ENCODE measurements at regions not wholly inside any gene's neighbourhood (a gene's known extent, or its start where the extent isn't known, plus 50 kb on each side); places are given as distances from the start of the nearest gene placed in this dataset.

- DNase-seq: no peak
Measured at GRCh38 chr14:51552768-51553404, 98.8 kb upstream of the FRMD6 start.

DNA sequence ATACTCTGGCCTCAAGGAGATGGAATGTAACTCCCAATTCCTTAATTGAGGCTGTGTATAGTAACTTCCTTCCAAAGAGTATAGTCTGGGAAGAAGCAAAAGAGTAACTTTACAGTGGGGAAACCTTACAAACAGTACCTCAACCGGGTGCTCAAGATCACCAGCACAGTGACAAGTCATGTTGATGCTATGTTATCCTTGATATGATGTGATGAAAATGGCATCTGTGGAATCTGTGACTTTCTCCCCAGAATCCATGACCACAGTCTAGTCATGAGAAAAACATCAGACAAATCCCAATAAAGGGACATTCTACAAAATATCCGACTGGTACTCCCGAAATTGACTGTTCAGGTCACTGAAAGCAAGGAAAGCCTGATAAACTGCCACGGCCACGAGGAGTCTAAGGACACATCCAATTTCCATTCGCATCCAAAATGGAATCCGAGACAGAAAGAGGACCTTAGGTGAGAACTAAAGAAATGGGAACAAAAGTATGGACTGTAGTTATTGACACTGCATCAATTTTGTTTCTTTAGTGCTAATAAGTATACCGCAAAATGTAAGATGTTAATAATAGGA, 97.3 kb upstream of the FRMD6 start:
- peak; percentile 38 for DNase-seq

GRCh38 chr14:51554953-51555352, 96.8 kb upstream of the FRMD6 start:
- DNase-seq: peak; percentile 3

DNA sequence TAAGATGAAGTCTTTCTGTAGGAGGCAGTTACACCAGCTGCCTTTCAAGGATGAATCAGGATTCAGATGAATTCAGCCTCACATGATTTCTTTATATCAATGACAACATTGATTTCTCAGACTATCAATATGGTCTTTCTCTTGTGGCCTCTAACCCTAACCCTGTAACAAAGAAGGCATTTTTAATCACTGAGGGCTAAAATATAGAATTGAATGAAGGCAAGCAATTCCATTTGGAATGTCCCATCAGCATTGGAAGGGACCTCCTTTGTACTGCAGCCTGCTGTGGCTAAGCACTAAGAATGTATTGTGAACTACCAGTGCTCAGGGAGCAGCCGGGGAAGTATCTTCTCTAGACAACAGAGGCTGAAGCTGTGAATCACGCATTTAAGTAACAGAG, 90.6 kb upstream of the FRMD6 start:
- no peak for DNase-seq

DNA sequence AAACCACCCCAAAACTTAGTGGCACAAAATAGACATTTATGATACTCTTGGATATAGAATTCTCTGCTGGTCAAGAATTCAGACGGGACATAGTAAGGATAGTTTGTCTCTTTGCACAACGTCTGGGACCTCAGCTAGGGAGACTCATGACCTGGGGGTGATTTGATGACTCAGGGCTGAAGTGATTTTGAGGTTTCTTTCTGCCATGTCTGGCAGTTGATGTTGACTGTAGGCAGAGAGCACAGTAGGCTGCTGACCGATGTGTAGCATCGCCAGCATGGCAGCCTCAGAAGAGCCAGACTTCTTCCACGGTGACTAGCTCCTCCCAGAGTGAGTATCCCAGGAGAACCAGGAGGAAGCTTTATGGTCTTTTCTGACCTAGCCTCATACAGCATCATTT, 88.9 kb upstream of the FRMD6 start:
- peak; percentile 10 for DNase-seq

- no peak for DNase-seq
Measured at GRCh38 chr14:51563560-51563959, 88.2 kb upstream of the FRMD6 start.

GRCh38 chr14:51564460-51564859, 87.2 kb upstream of the FRMD6 start:
- no peak for DNase-seq

GRCh38 chr14:51564986-51565604, 86.6 kb upstream of the FRMD6 start:
- DNase-seq: no peak

- DNase-seq: no peak
Measured at GRCh38 chr14:51566831-51567582, 84.7 kb upstream of the FRMD6 start.

DNA sequence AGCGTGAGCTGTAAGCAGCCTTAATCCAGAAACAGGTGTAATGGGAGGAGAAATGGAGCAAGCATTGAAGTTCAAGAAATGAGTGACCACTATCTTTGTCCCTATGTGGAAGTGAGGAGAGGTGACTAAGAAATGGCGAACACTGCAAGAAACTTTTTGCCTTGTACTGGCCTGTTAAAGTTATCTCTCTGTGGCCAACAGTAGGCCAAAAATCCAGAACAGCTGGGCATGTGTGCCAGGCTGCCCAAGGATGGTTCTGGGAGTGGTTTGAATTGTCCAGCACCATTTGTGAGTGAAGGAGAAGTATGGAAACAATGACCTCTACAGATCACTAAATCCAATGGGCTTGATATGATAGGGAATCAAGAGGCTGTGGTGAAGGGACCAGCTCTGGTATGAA, 83.3 kb upstream of the FRMD6 start:
- DNase-seq: no peak

DNA sequence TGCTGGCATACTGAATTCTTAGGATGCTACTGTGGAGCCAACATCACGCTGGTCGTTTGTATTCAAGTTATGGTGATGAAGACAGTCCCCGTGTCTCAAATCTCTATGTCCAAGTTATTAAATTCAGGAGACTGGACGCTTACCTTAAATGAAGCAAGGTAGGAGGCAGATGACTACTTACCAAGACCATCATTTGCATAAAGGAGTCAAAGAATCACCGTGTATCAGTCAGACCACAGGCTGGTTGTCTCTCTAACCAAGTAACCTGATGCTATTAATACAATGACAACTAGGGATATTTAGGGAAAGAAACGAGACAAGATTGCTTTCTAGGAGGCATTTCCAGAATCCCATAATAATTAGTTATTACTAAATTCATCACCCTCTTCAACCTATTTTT, 78.1 kb upstream of the FRMD6 start:
- DNase-seq: no peak

DNA sequence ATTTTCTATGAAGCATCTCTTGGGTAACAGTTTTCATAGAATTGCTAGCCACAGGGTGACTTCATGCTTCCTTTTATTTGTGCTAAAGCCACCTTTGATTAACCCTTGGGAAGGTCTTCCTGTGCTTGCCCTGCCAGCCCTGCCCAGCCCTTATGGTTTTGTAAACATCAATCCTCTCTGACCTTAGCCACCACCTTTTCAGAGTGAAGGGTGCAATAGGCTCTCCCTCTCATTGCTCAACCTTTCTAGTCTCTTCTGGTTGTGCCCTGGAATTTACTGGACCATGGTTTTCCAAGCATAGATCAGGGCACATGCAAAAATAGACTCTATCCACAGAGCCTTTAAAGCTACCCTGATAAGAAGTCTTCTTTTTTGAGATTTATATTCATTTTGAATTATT, 77.7 kb upstream of the FRMD6 start:
- no peak for DNase-seq

DNA sequence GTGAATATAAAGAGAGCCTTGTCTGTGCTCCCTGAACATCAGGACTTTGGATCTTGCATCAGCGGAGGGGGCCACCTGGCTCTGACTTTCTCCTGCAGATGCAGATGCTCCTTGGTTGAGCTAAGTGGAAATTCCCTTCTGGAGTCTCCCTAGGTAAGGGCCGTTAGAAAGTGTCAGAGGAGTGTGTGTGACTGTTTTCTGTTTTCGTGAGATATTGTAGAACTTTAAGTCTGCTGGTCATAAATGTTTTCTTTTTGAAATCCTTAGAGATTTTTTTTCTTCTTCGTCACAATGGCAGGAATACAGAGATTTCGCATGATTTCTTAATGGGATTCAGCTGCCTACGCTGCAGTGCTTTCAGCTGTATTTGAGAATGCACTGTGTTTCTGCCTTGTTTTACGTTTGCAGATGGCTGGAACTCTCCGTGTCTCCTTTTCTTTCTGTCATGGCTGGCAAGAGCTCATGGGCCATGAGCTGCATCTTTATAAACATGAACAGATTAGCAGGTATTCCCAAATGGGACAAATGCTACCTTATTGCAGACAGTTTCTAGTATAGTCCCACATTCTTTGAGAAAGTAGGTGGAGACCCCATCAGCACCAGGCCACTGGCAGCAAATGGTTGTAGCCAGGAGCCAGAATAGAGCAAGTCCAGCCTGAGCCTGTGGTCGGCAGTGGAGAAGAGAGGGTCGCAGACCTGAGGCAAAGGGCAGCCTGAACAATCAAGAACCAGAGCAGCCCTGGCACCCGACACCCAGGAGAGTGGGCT, 76.2 kb upstream of the FRMD6 start:
- DNase-seq: no peak

DNA sequence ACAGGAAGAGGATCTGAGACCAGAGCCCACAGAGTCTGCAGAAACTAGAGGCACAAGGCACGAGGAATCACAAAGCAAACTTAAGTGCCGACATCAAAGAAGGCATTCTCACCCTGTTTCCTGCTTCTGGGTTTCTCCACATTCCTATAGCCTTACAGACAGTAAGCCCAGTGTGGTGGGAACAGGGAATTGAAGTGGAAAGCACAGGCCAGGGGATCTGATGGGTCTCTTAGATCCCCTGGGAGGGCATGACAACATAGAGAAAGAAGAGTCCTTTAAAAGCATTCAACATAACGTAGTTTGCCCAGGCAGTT, 75.6 kb upstream of the FRMD6 start:
- no peak for DNase-seq

GRCh38 chr14:51576879-51577278, 74.8 kb upstream of the FRMD6 start:
- DNase-seq: no peak

GRCh38 chr14:51578853-51579252, 72.9 kb upstream of the FRMD6 start:
- no peak for DNase-seq

GRCh38 chr14:51581017-51581881, 70.5 kb upstream of the FRMD6 start:
- no peak for DNase-seq

DNA sequence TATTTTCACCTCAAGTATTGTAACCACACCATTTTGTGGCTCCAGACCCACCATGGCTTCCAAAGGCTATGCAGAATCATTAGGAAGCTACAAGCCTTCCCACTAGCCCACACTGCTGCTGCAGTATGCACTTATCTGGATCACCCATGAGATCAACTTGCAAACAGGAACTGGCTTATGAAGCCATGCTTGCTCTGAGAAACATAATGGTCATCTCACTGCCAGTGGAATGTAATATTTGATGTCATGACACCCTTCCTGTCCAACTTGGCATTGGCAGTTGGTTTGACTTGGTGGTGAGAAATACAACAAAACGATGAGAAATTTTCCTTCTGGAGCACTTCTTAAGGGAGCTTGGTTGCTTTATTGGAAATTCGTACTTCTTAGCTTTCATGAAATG, 69.3 kb upstream of the FRMD6 start:
- DNase-seq: no peak

DNA sequence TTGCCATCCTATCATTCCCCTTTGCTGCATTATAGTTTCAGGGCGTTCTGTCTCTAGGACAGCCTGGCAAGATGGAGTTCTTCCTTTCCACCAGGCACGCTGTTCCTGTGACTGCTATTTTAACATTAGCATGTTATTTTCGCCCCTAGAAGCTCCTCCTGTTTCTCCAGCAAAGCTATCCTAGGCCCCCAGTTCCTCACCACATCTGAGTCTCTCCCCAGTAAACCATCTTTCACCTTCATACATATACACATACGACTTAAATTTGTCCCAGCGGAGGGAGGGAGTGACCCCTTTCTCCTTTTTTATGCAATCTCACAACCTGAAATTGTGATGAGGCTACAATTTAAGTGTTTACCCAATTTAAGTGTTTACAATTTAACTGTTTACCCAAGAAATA, 66.7 kb upstream of the FRMD6 start:
- DNase-seq: no peak

GRCh38 chr14:51592836-51593235, 58.9 kb upstream of the FRMD6 start:
- DNase-seq: no peak

- no peak for DNase-seq
Measured at GRCh38 chr14:51593397-51593796, 58.3 kb upstream of the FRMD6 start.

- no peak for DNase-seq
Measured at GRCh38 chr14:51595881-51596455, 55.7 kb upstream of the FRMD6 start.

All from T1000 (cell line).